SK-N-MC (cell line): ENCODE measurements at regions not wholly inside any gene's neighbourhood (a gene's known extent, or its start where the extent isn't known, plus 50 kb on each side); places are given as distances from the start of the nearest gene placed in this dataset.

Source experiments
- EZH2 ChIP-seq: fragments of 200-600 bp; sonication (generic); IDR thresholded peaks from one replicate; pipeline ENCODE4 v1.6.1; 2017; ENCODE audit warnings: antibody characterized with exemption
- FOXP2 ChIP-seq: optimal IDR thresholded peaks from 2 replicates; pipeline ENCODE3; 2011; ENCODE audit warnings: mild to moderate bottlenecking, moderate library complexity; ENCODE audit not compliant: insufficient read depth; ENCODE audit errors: extremely low read length, control extremely low read depth
- POLR2AphosphoS5 ChIP-seq: IDR thresholded peaks from 2 replicates; pipeline ENCODE4 v1.6.1; 2012; ENCODE audit warnings: mild to moderate bottlenecking, low read depth, low read length, borderline replicate concordance

DNA sequence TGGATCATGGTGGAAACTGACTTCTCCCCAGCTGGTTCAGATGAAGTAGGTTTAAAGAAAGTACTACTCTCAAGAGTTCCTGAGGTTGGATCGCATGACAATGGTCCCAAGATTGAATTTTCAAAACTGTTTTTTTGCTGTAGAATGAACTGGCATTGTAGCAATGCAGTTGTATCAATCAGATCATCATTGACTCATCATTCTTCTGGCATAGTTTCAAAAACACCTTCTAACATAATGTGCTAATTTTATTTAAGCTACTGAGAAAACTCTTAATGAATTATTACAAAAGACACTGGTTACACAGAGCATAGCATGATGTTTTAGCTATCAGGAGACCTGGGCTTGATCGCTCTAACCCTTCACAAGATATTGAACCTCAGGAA lies 384.5 kb upstream of the DCN start:
- TF ChIP-seq EZH2 (no peak), POLR2AphosphoS5 (no peak), FOXP2 (no peak)
